Muscle layer of duodenum (tissue), 2 donors: ENCODE measurements at regions not wholly inside any gene's neighbourhood (a gene's known extent, or its start where the extent isn't known, plus 50 kb on each side); places are given as distances from the start of the nearest gene placed in this dataset.

Experiments used
- H3K27ac ChIP-seq: one replicate; pipeline ENCODE4 v1.7.0; 2013; ENCODE audit warnings: mild to moderate bottlenecking, low read length
- H3K27me3 ChIP-seq: one replicate; pipeline ENCODE4 v1.7.0; 2013; ENCODE audit warnings: low read depth, mild to moderate bottlenecking, control low read depth, low read length
- H3K36me3 ChIP-seq, 2 donors: one replicate each; pipeline ENCODE4 v1.7.0; 2013; ENCODE audit warnings: low read length in 2 of 2, control low read depth in 1 of 2, mild to moderate bottlenecking in 1 of 2; ENCODE audit not compliant: insufficient read depth in 2 of 2, control insufficient read depth in 1 of 2
- H3K4me1 ChIP-seq, 2 donors: one replicate each; pipeline ENCODE4 v1.7.0; 2013; ENCODE audit warnings: low read length in 2 of 2, mild to moderate bottlenecking in 2 of 2, control low read depth in 1 of 2, moderate library complexity in 1 of 2; ENCODE audit not compliant: insufficient read depth in 2 of 2, control insufficient read depth in 1 of 2
- H3K4me3 ChIP-seq, 2 donors: one replicate each; pipeline ENCODE4 v1.7.0; 2013; ENCODE audit warnings: low read length in 2 of 2, low read depth in 1 of 2, mild to moderate bottlenecking in 1 of 2
- H3K9me3 ChIP-seq, 2 donors: one replicate each; pipeline ENCODE4 v1.7.0; 2013; ENCODE audit warnings: low read length in 2 of 2, control low read depth in 1 of 2, mild to moderate bottlenecking in 1 of 2; ENCODE audit not compliant: control insufficient read depth in 1 of 2
- donor health status: healthy.

- Histone ChIP-seq H3K36me3 (no peaks in the 10 kb centered on the region), H3K4me1 (peaks cover 0 to 4% of the 10 kb centered on the region in 2 donors), H3K27me3 (no peaks in the 10 kb centered on the region), H3K9me3 (peaks cover 0 to 17% of the 10 kb centered on the region in 2 donors), H3K4me3 (no peak overlapping the region), H3K27ac (no peak overlapping the region)
Measured at GRCh38 chr3:101063401-101063800, 70.2 kb upstream of the ABI3BP start.

DNA sequence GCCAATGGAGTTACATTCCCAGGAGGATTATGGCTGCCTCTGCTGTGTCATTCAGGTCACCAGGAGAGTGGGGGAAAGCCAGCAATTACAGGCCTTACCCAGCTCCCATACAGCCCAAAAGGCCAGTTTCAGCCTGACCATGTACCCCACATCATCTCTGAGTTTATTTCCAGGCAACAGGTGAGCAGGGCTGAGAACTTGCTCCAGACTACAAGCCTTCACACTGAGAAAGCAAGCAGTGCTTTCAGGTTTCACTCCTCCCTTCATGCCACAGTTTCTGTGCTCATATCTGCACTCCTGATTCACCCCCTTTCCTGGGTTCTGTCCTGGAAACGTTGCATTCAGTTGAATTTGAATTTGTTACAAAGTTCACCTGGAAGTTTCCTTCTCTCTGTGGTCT, 68.1 kb upstream of the ABI3BP start:
- no peak overlapping the region for H3K4me3 ChIP-seq
- no peaks in the 10 kb centered on the region for H3K27me3 ChIP-seq
- H3K36me3 ChIP-seq = no peaks in the 10 kb centered on the region
- peaks cover 0 to 4% of the 10 kb centered on the region in 2 donors for H3K4me1 ChIP-seq
- H3K27ac ChIP-seq = no peak overlapping the region
- peaks cover 0 to 26% of the 10 kb centered on the region in 2 donors for H3K9me3 ChIP-seq

- H3K27me3 ChIP-seq = no peaks in the 10 kb centered on the region
- no peaks in the 10 kb centered on the region for H3K4me1 ChIP-seq
- H3K27ac ChIP-seq = no peak overlapping the region
- H3K36me3 ChIP-seq = no peaks in the 10 kb centered on the region
- H3K9me3 ChIP-seq = no peaks in the 10 kb centered on the region
- H3K4me3 ChIP-seq = no peak overlapping the region
Measured at GRCh38 chr3:101050866-101051265, 57.6 kb upstream of the ABI3BP start.

DNA sequence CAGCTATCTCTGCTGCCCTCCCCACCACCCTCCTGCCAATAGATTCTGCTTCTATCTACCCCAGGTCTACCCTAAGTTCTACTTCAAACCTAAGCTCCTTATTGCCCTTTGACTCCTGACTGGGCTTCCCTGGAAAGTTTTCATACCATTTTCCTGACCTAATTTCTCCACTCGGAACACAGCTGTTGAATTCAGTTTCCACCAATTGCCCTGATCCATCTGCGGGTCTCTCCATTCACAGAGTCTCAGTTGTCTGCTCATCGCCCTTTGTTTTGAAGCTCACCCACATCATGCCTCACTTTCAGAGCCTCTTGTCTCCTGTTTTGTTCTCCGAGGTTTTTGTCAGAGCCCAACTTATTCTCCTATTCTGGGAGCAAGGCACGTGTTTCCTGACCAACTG, 56.8 kb upstream of the ABI3BP start:
- Histone ChIP-seq H3K27ac (no peak overlapping the region), H3K4me1 (no peaks in the 10 kb centered on the region), H3K4me3 (no peak overlapping the region)

DNA sequence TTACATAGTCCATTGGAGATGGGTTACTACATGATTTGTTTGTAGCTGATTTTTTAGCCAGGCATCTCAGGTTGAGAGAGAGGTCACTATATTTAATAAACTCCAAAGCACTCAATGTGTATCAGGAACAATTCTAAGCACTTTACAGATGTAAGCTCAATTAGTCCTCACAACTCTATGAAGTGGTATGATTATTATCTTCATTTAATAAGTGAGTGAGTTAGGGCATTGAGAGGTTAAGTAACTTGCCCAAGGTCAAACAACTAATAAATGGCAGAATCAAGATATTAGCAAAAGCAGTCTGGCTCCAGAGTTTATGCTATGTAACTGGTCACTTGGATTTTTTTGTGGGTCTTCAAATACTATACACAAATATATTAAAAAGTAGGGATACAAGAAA, 56.3 kb upstream of the ABI3BP start:
- no peaks in the 10 kb centered on the region for H3K36me3 ChIP-seq
- H3K27me3 ChIP-seq = no peaks in the 10 kb centered on the region
- H3K4me1 ChIP-seq = no peaks in the 10 kb centered on the region
- H3K9me3 ChIP-seq = no peaks in the 10 kb centered on the region
- no peak overlapping the region for H3K4me3 ChIP-seq
- H3K27ac ChIP-seq = no peak overlapping the region

More for the DNA sequence above, 56.8 kb upstream of the ABI3BP start:
- Histone ChIP-seq H3K27me3 (no peaks in the 10 kb centered on the region), H3K9me3 (no peaks in the 10 kb centered on the region), H3K36me3 (no peaks in the 10 kb centered on the region)

DNA sequence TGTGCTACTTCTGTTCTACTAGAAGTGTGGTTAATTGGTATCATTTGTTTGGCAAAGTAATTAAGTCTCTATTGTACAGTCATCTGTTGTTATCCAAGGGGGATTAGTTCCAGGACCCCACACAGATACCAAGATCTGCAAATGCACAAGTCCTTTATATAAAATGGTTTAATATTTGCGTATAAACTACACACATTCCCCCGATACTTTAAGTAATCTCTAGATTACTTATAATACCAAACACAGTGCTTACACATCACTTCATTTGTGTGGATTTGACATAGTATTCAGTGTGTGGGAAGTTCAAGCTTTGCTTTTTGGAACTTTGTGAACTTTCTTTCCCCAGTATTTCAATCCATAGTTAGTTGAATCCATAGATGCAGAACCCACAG, 50.5 kb upstream of the ABI3BP start:
- Histone ChIP-seq H3K4me1 (no peaks in the 10 kb centered on the region), H3K27ac (no peak overlapping the region), H3K4me3 (no peak overlapping the region), H3K9me3 (no peaks in the 10 kb centered on the region), H3K27me3 (no peaks in the 10 kb centered on the region), H3K36me3 (no peaks in the 10 kb centered on the region)

- Histone ChIP-seq H3K4me1 (no peaks in the 10 kb centered on the region), H3K9me3 (no peaks in the 10 kb centered on the region), H3K36me3 (no peaks in the 10 kb centered on the region), H3K27me3 (no peaks in the 10 kb centered on the region), H3K27ac (no peak overlapping the region), H3K4me3 (no peak overlapping the region)
Measured at GRCh38 chr3:101042996-101043686, 49.9 kb upstream of the ABI3BP start.
